ENCODE measurements at regions not wholly inside any gene's neighbourhood (a gene's known extent, or its start where the extent isn't known, plus 50 kb on each side); places are given as distances from the start of the nearest gene placed in this dataset.
"Not testable (repeated sequence)": the region's sequence is repeated elsewhere in the genome, so short reads cannot be mapped to it uniquely, and the experiment has no call there.

GRCh38 chrX:18034504-18034903 lies 173.4 kb upstream of the RAI2 start:
- H3K27me3 Mint-ChIP-seq, result no peaks in the 10 kb centered on the region
- TF ChIP-seq, protein P1, sequence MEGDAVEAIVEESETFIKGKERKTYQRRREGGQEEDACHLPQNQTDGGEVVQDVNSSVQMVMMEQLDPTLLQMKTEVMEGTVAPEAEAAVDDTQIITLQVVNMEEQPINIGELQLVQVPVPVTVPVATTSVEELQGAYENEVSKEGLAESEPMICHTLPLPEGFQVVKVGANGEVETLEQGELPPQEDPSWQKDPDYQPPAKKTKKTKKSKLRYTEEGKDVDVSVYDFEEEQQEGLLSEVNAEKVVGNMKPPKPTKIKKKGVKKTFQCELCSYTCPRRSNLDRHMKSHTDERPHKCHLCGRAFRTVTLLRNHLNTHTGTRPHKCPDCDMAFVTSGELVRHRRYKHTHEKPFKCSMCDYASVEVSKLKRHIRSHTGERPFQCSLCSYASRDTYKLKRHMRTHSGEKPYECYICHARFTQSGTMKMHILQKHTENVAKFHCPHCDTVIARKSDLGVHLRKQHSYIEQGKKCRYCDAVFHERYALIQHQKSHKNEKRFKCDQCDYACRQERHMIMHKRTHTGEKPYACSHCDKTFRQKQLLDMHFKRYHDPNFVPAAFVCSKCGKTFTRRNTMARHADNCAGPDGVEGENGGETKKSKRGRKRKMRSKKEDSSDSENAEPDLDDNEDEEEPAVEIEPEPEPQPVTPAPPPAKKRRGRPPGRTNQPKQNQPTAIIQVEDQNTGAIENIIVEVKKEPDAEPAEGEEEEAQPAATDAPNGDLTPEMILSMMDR (IDR thresholded peaks at IDR 0.05), result no peak
- no peaks in the 10 kb centered on the region for H3K9me3 Mint-ChIP-seq
- ATAC-seq (ENCODE audit: poor library complexity), result no peak
- no peaks in the 10 kb centered on the region for H3K27me3 ChIP-seq (ENCODE audit: control insufficient read depth in 1 of 2, insufficient read depth in 2 of 2, low read length in 2 of 2)
- no peak overlapping the region for H3K4me3 ChIP-seq (ENCODE audit: low read length)
- no peaks in the 10 kb centered on the region for H3K9me3 ChIP-seq (ENCODE audit: control insufficient read depth in 1 of 2, insufficient read depth in 1 of 2, low read length in 2 of 2)
- H3K27ac Mint-ChIP-seq, result no peak overlapping the region
- ChIA-PET POLR2A (no interaction called here), CTCF (no interaction called here)
- H3K27ac ChIP-seq (ENCODE audit: low read depth in 1 of 2, low read length in 2 of 2), result no peak overlapping the region
- H3K36me3 ChIP-seq (ENCODE audit: insufficient read depth, low read length), result no peaks in the 10 kb centered on the region
- H3K4me1 ChIP-seq (ENCODE audit: insufficient read depth, low read length), result no peaks in the 10 kb centered on the region
- H3K4me1 Mint-ChIP-seq (ENCODE audit: low read depth), result no peaks in the 10 kb centered on the region
- no peak overlapping the region for H3K4me3 Mint-ChIP-seq
- DNase-seq, result no peak
- no peaks in the 10 kb centered on the region for H3K36me3 Mint-ChIP-seq (ENCODE audit: low read depth)
- intact Hi-C loops (cut with DNase I, micrococcal nuclease), result no loop called here

DNA sequence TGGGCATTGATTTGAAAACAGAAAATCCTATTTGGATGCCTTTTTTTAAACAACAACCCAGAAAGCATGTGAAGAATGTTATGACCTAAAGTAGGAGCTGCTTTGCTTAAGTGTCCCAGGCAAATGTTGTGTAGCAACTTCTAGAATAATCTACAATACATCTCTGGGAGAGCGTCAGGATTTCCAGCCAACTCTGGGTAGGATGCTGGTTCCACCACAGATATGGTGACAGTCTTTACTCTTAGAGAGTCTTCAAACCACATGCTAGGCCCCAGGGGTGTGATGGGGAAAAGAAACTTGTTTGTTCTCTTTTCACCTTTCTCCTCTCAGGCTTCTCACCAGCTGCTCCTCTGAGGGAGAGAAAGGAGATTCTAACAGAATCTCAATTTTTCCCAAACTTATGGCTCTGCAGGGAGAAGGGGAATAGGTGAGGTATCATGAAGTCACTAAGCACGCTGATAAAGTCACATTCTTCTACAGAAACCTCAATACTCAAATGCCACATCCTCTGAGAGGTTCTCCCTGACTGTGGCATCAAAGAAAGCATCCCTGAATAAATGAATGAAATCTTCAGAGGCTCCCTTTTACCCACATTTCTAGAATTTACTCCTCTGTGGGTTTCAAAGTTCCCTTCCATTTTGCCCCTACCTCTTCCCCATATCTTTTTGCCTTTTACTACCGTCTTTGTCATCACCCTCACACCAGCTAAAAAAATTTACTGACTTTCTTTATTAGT lies 171.6 kb upstream of the RAI2 start:
- POLR2A ChIA-PET, result interaction anchor here (0.6 kb wide), 1 partner anchor 20 kb away, joined by 3 read pairs; no protein-coding TSS in a partner anchor
- ATAC-seq (ENCODE audit: poor library complexity), result no peak
- TF ChIP-seq, protein P1 (IDR thresholded peaks at IDR 0.05), result no peak

DNA sequence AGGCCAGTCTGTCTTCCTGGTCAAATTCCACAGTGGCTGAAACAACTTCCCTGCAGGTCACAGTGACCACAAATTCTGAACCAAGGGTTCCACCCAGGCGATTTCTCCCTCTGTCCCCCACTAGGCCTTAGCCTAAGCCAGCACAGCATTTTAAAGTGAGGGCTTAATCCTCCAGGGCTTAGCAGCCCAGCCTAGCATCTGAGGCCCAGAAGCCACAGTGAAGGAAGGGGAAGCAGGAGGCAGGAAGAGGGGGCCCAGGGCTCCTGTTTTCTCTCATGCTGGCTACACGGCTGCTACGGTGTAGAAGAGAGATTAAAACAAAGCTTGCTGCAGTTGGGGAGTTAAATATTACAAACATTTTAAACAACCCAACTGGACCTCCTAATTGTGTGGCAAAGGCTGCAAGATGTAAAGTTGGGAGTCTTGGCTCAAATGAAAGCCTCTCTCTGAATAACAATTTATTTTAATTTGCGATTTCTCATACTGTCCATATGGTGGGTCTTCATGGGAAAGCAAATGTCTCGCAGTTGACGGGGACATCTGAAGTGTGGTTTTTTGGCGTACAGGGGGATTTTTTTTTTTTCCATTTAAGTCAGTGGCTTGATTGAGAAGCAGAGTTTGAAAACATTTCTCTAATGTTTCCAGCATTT lies 170.8 kb upstream of the RAI2 start:
- H3K4me1 Mint-ChIP-seq (ENCODE audit: low read depth), result no peaks in the 10 kb centered on the region
- no peak overlapping the region for H3K4me3 Mint-ChIP-seq

More for the DNA sequence above, 171.6 kb upstream of the RAI2 start:
- H3K27ac ChIP-seq (ENCODE audit: low read depth in 1 of 2, low read length in 2 of 2), result no peak overlapping the region
- Mint-ChIP-seq H3K4me3 (no peak overlapping the region), H3K27me3 (no peaks in the 10 kb centered on the region), H3K4me1 (ENCODE audit: low read depth) (no peaks in the 10 kb centered on the region), H3K9me3 (no peaks in the 10 kb centered on the region), H3K27ac (no peak overlapping the region), H3K36me3 (ENCODE audit: low read depth) (no peaks in the 10 kb centered on the region)
- CTCF ChIA-PET, result no interaction called here
- no peak for DNase-seq
- intact Hi-C loops (cut with DNase I, micrococcal nuclease), result no loop called here
- no peaks in the 10 kb centered on the region for H3K36me3 ChIP-seq (ENCODE audit: insufficient read depth, low read length)
- no peaks in the 10 kb centered on the region for H3K27me3 ChIP-seq (ENCODE audit: control insufficient read depth in 1 of 2, insufficient read depth in 2 of 2, low read length in 2 of 2)
- no peak overlapping the region for H3K4me3 ChIP-seq (ENCODE audit: low read length)
- H3K4me1 ChIP-seq (ENCODE audit: insufficient read depth, low read length), result no peaks in the 10 kb centered on the region
- no peaks in the 10 kb centered on the region for H3K9me3 ChIP-seq (ENCODE audit: control insufficient read depth in 1 of 2, insufficient read depth in 1 of 2, low read length in 2 of 2)

GRCh38 chrX:18030656-18031055 lies 169.6 kb upstream of the RAI2 start:
- H3K36me3 ChIP-seq (ENCODE audit: insufficient read depth, low read length); DNase-seq; H3K27me3 ChIP-seq (ENCODE audit: control insufficient read depth in 1 of 2, insufficient read depth in 2 of 2, low read length in 2 of 2); ATAC-seq (ENCODE audit: poor library complexity); H3K27ac Mint-ChIP-seq; H3K27me3 Mint-ChIP-seq; H3K27ac ChIP-seq (ENCODE audit: low read depth in 1 of 2, low read length in 2 of 2); H3K9me3 Mint-ChIP-seq; POLR2A ChIA-PET; H3K4me3 ChIP-seq (ENCODE audit: low read length); CTCF ChIA-PET; intact Hi-C loops (cut with DNase I, micrococcal nuclease); H3K4me3 Mint-ChIP-seq; H3K4me1 Mint-ChIP-seq (ENCODE audit: low read depth); H3K9me3 ChIP-seq (ENCODE audit: control insufficient read depth in 1 of 2, insufficient read depth in 1 of 2, low read length in 2 of 2); H3K36me3 Mint-ChIP-seq (ENCODE audit: low read depth); H3K4me1 ChIP-seq (ENCODE audit: insufficient read depth, low read length): not testable (repeated sequence)

More for the DNA sequence above, 170.8 kb upstream of the RAI2 start:
- no peak for DNase-seq
- POLR2A ChIA-PET, result no interaction called here
- H3K4me1 ChIP-seq (ENCODE audit: insufficient read depth, low read length), result no peaks in the 10 kb centered on the region
- no peaks in the 10 kb centered on the region for H3K9me3 Mint-ChIP-seq
- no peaks in the 10 kb centered on the region for H3K27me3 Mint-ChIP-seq
- CTCF ChIA-PET, result no interaction called here
- H3K36me3 Mint-ChIP-seq (ENCODE audit: low read depth), result no peaks in the 10 kb centered on the region
- ATAC-seq (ENCODE audit: poor library complexity), result no peak
- H3K36me3 ChIP-seq (ENCODE audit: insufficient read depth, low read length), result no peaks in the 10 kb centered on the region
- H3K4me3 ChIP-seq (ENCODE audit: low read length), result no peak overlapping the region
- TF ChIP-seq, protein P1 (IDR thresholded peaks at IDR 0.05), result no peak
- no peak overlapping the region for H3K27ac Mint-ChIP-seq
- intact Hi-C loops (cut with DNase I, micrococcal nuclease), result no loop called here
- H3K27ac ChIP-seq (ENCODE audit: low read depth in 1 of 2, low read length in 2 of 2), result no peak overlapping the region
- no peaks in the 10 kb centered on the region for H3K27me3 ChIP-seq (ENCODE audit: control insufficient read depth in 1 of 2, insufficient read depth in 2 of 2, low read length in 2 of 2)
- H3K9me3 ChIP-seq (ENCODE audit: control insufficient read depth in 1 of 2, insufficient read depth in 1 of 2, low read length in 2 of 2), result no peaks in the 10 kb centered on the region
